Fibroblast of lung (primary cell): ENCODE measurements at regions not wholly inside any gene's neighbourhood (a gene's known extent, or its start where the extent isn't known, plus 50 kb on each side); places are given as distances from the start of the nearest gene placed in this dataset.

Source experiments
- DNase-seq, 2 donors: peaks; one replicate each; pipeline versions ENCODE4 v3.0.0 to v3.0.0-alpha.2; 2010; ENCODE audit warnings: low read depth in 2 of 2
- H2AFZ ChIP-seq: 2 replicates; pipeline ENCODE4 v1.5.1; 2012; ENCODE audit warnings: low read length, control low read depth, inconsistent platforms
- H3K27ac ChIP-seq: 2 replicates; pipeline ENCODE4 v1.5.1; 2011; ENCODE audit warnings: low read length, control low read depth; ENCODE audit not compliant: insufficient read depth
- H3K27me3 ChIP-seq: 2 replicates; pipeline ENCODE4 v1.5.1; 2011; ENCODE audit warnings: mild to moderate bottlenecking, low read length; ENCODE audit not compliant: control insufficient read depth, insufficient read depth
- H3K36me3 ChIP-seq: 2 replicates; pipeline ENCODE4 v1.5.1; 2011; ENCODE audit warnings: low read length; ENCODE audit not compliant: control insufficient read depth, insufficient read depth
- H3K4me1 ChIP-seq: 2 replicates; pipeline ENCODE4 v1.5.1; 2011; ENCODE audit warnings: low read length; ENCODE audit not compliant: control insufficient read depth, insufficient read depth; ENCODE audit errors: extremely low read depth
- H3K4me2 ChIP-seq: 2 replicates; pipeline ENCODE4 v1.5.1; 2011; ENCODE audit warnings: low read length, control low read depth; ENCODE audit not compliant: insufficient read depth; ENCODE audit errors: extremely low read depth
- H3K4me3 ChIP-seq, 4 experiments: fragments of 200-600 bp in 1 of 4; sonication (generic) in 1 of 4; replicated peaks in 1 of 4; 2 replicates each; pipeline ENCODE4 v1.5.1; 2011 to 2016; ENCODE audit warnings: low read length in 4 of 4, low read depth in 3 of 4, mild to moderate bottlenecking in 3 of 4, control low read depth in 2 of 4, inconsistent platforms in 1 of 4, mixed read lengths in 1 of 4; ENCODE audit not compliant: insufficient read depth in 1 of 4; ENCODE audit errors: control extremely low read depth in 1 of 4
- H3K79me2 ChIP-seq: 2 replicates; pipeline ENCODE4 v1.5.1; 2012; ENCODE audit warnings: mild to moderate bottlenecking, low read length, inconsistent platforms; ENCODE audit not compliant: control insufficient read depth, insufficient read depth
- H3K9ac ChIP-seq: 2 replicates; pipeline ENCODE4 v1.5.1; 2011; ENCODE audit warnings: mild to moderate bottlenecking, low read length, control low read depth; ENCODE audit not compliant: insufficient read depth
- H3K9me3 ChIP-seq: 2 replicates; pipeline ENCODE4 v1.5.1; 2012; ENCODE audit warnings: low read depth, low read length; ENCODE audit not compliant: control insufficient read depth, insufficient read depth
- H4K20me1 ChIP-seq: 2 replicates; pipeline ENCODE4 v1.5.1; 2011; ENCODE audit warnings: low read length; ENCODE audit not compliant: control insufficient read depth, insufficient read depth; ENCODE audit errors: extremely low read depth
- CTCF ChIP-seq, 2 donors: IDR thresholded peaks in 1 of 2; conservative IDR thresholded peaks in 1 of 2; 1 replicate in 1 of 2; 2 replicates in 1 of 2; pipeline ENCODE4 v1.5.1; 2011 to 2012; ENCODE audit warnings: low read length in 2 of 2, control low read depth in 1 of 2, inconsistent platforms in 1 of 2, low read depth in 1 of 2, mild to moderate bottlenecking in 1 of 2
- EZH2 ChIP-seq: IDR thresholded peaks from 2 replicates; pipeline ENCODE4 v1.5.1; 2012; ENCODE audit warnings: low read length, control low read depth, mild to moderate bottlenecking; ENCODE audit errors: missing control alignments

- H3K36me3 ChIP-seq = no peaks in the 10 kb centered on the region
- H3K4me2 ChIP-seq = no peak overlapping the region
- no peaks in the 10 kb centered on the region for H3K27me3 ChIP-seq
- H3K79me2 ChIP-seq = no peaks in the 10 kb centered on the region
- no peak for TF ChIP-seq EZH2
- no peak for TF ChIP-seq CTCF (conservative IDR thresholded peaks at IDR 0.05 in 1 of 2, IDR thresholded peaks at IDR 0.05 in 1 of 2; ENCODE audit: low read depth in 1 of 2, low read length in 2 of 2)
- no peaks in the 10 kb centered on the region for H3K9me3 ChIP-seq
- H3K4me3 ChIP-seq = no peak overlapping the region
- no peaks in the 10 kb centered on the region for H3K4me1 ChIP-seq
- no peaks in the 10 kb centered on the region for H4K20me1 ChIP-seq
- DNase-seq = peak; percentile 27 to 55
- no peak overlapping the region for H3K9ac ChIP-seq
- no peak overlapping the region for H2AFZ ChIP-seq
- H3K27ac ChIP-seq = no peak overlapping the region
Measured at GRCh38 chr17:31663576-31663975, 195.5 kb downstream of the COPRS start.

- no peaks in the 10 kb centered on the region for H4K20me1 ChIP-seq
- DNase-seq = no peak
- no peaks in the 10 kb centered on the region for H3K36me3 ChIP-seq
- no peak overlapping the region for H3K9ac ChIP-seq
- H3K4me3 ChIP-seq = no peak overlapping the region
- no peak overlapping the region for H3K4me2 ChIP-seq
- no peaks in the 10 kb centered on the region for H3K4me1 ChIP-seq
- H3K27ac ChIP-seq = no peak overlapping the region
- peaks cover 4% of the 10 kb centered on the region for H3K27me3 ChIP-seq
- no peaks in the 10 kb centered on the region for H3K79me2 ChIP-seq
- no peaks in the 10 kb centered on the region for H3K9me3 ChIP-seq
- H2AFZ ChIP-seq = no peak overlapping the region
- TF ChIP-seq CTCF (conservative IDR thresholded peaks at IDR 0.05 in 1 of 2, IDR thresholded peaks at IDR 0.05 in 1 of 2; ENCODE audit: low read depth in 1 of 2, low read length in 2 of 2) (no peak), EZH2 (no peak)
Measured at GRCh38 chr17:31660684-31661083, 198.4 kb downstream of the COPRS start.

- H3K36me3 ChIP-seq = no peaks in the 10 kb centered on the region
- no peaks in the 10 kb centered on the region for H3K79me2 ChIP-seq
- no peaks in the 10 kb centered on the region for H3K9me3 ChIP-seq
- peaks cover 4% of the 10 kb centered on the region for H3K27me3 ChIP-seq
- H3K27ac ChIP-seq = no peak overlapping the region
- no peak overlapping the region for H3K4me2 ChIP-seq
- no peaks in the 10 kb centered on the region for H4K20me1 ChIP-seq
- H2AFZ ChIP-seq = no peak overlapping the region
- H3K4me3 ChIP-seq = no peak overlapping the region
- no peak for DNase-seq
- no peak for TF ChIP-seq CTCF (conservative IDR thresholded peaks at IDR 0.05 in 1 of 2, IDR thresholded peaks at IDR 0.05 in 1 of 2; ENCODE audit: low read depth in 1 of 2, low read length in 2 of 2)
- no peak for TF ChIP-seq EZH2
- H3K4me1 ChIP-seq = no peaks in the 10 kb centered on the region
- no peak overlapping the region for H3K9ac ChIP-seq
Measured at GRCh38 chr17:31657876-31658275, 201.2 kb downstream of the COPRS start.
